ENCODE measurements at regions not wholly inside any gene's neighbourhood (a gene's known extent, or its start where the extent isn't known, plus 50 kb on each side); places are given as distances from the start of the nearest gene placed in this dataset.

DNA sequence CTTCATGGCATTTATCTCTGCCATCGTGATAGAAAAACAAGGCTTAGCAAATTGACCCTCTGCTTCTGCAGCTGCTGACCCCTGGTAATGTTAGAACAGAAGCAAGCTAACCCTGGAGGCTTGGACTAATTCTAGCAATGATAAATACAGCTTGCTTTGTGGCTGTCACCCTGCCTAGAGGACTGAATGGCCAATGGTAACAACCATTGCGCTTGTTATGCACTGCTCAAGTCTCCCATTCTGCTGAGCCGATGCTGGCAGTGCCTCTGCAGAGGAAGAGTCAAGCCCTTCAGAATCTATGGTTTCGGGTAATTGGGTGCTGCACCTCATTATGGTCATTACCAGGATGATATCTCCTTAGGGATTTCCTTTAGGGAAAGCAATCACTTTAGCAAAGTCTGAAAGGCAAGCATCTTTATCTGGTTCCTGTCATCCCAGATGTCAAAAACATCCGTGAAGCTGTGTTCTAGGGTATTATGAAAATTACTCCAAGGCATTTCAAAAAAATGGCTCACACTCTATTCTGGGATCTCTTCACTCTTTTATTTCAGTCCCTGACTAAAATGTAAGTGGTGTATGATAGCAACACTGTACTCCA lies 186.8 kb upstream of the DLGAP1 start:
- DNase-seq (ENCODE audit: low spot score in 2 of 2) = no peak
- H3K4me1 ChIP-seq = no peaks in the 10 kb centered on the region
- H3K27ac ChIP-seq = no peak overlapping the region
- 44% methylated on average over 5 of the region's 5 CpGs for WGBS
- TF ChIP-seq CTCF (IDR thresholded peaks at IDR 0.05) = no peak
- TF ChIP-seq POLR2A (IDR thresholded peaks at IDR 0.05) = no peak
- TF ChIP-seq EP300 (IDR thresholded peaks at IDR 0.05) = no peak
- no peak for TF ChIP-seq POLR2AphosphoS5 (IDR thresholded peaks at IDR 0.05)
- no peak overlapping the region for H3K4me3 ChIP-seq
- H3K27me3 ChIP-seq = no peaks in the 10 kb centered on the region
- H3K36me3 ChIP-seq = no peaks in the 10 kb centered on the region
- H3K9me3 ChIP-seq = no peaks in the 10 kb centered on the region

- TF ChIP-seq EP300 (IDR thresholded peaks at IDR 0.05) = no peak
- no peak for TF ChIP-seq POLR2AphosphoS5 (IDR thresholded peaks at IDR 0.05)
- no peak for TF ChIP-seq CTCF (IDR thresholded peaks at IDR 0.05)
- no peak for TF ChIP-seq POLR2A (IDR thresholded peaks at IDR 0.05)
- H3K27ac ChIP-seq = no peak overlapping the region
- DNase-seq (ENCODE audit: low spot score in 2 of 2) = no peak
- no peaks in the 10 kb centered on the region for H3K36me3 ChIP-seq
- no peak overlapping the region for H3K4me3 ChIP-seq
- H3K9me3 ChIP-seq = no peaks in the 10 kb centered on the region
- no peaks in the 10 kb centered on the region for H3K4me1 ChIP-seq
- WGBS = 60% methylated on average over 3 of the region's 3 CpGs
- H3K27me3 ChIP-seq = no peaks in the 10 kb centered on the region
Measured at GRCh38 chr18:4640349-4641012, 185.4 kb upstream of the DLGAP1 start.

DNA sequence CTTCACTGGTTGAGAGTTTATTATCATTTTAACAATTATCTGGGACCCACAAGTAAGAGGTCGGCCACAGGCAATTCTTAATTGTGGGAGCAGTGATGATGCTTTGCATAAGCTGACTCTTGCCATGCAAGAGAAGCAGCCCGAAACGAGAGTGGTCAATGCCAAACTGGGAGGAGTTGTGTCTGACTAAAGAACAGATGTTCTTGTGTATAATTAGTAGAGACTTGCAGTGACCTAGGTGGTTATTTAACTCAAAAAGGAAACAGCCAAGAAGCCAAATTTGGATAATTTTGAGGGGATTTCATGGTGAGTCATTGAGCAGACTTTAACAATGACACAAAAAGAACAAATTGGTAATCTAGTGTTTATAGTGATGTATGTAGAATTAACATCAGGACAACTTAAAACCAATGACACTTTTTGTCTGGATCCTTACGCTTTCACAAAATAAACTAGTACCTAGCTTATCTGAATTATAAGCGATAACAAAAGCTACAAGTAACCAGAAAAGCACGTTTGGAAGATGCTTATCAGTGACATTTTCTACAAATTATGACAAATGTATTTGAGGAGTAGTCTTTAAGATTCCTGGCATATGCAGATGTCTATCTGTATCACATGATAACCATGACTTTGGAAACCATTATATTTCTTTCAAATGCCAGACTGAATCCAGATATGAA lies 184.7 kb upstream of the DLGAP1 start:
- no peaks in the 10 kb centered on the region for H3K4me1 ChIP-seq
- no peaks in the 10 kb centered on the region for H3K9me3 ChIP-seq
- TF ChIP-seq POLR2AphosphoS5 (IDR thresholded peaks at IDR 0.05) (no peak), EP300 (IDR thresholded peaks at IDR 0.05) (no peak), POLR2A (IDR thresholded peaks at IDR 0.05) (no peak), CTCF (IDR thresholded peaks at IDR 0.05) (no peak)
- H3K27ac ChIP-seq = no peak overlapping the region
- WGBS = 41% methylated on average over 6 of the region's 6 CpGs
- H3K4me3 ChIP-seq = no peak overlapping the region
- no peaks in the 10 kb centered on the region for H3K36me3 ChIP-seq
- no peak for DNase-seq (ENCODE audit: low spot score in 2 of 2)
- H3K27me3 ChIP-seq = no peaks in the 10 kb centered on the region

- Histone ChIP-seq H3K9me3 (no peaks in the 10 kb centered on the region), H3K4me1 (no peaks in the 10 kb centered on the region), H3K27me3 (no peaks in the 10 kb centered on the region), H3K4me3 (no peak overlapping the region), H3K27ac (no peak overlapping the region), H3K36me3 (no peaks in the 10 kb centered on the region)
- 96% methylated on average over 6 of the region's 6 CpGs for WGBS
- DNase-seq (ENCODE audit: low spot score in 2 of 2) = no peak
- TF ChIP-seq POLR2AphosphoS5 (IDR thresholded peaks at IDR 0.05) (no peak), EP300 (IDR thresholded peaks at IDR 0.05) (no peak), POLR2A (IDR thresholded peaks at IDR 0.05) (no peak), CTCF (IDR thresholded peaks at IDR 0.05) (no peak)
Measured at GRCh38 chr18:4638680-4639079, 183.6 kb upstream of the DLGAP1 start.

- Histone ChIP-seq H3K4me3 (no peak overlapping the region), H3K27me3 (no peaks in the 10 kb centered on the region), H3K9me3 (no peaks in the 10 kb centered on the region), H3K36me3 (no peaks in the 10 kb centered on the region), H3K4me1 (no peaks in the 10 kb centered on the region), H3K27ac (no peak overlapping the region)
- WGBS = 80% methylated on average over 4 of the region's 4 CpGs
- no peak for DNase-seq (ENCODE audit: low spot score in 2 of 2)
- TF ChIP-seq CTCF (IDR thresholded peaks at IDR 0.05) (no peak), EP300 (IDR thresholded peaks at IDR 0.05) (no peak), POLR2A (IDR thresholded peaks at IDR 0.05) (no peak), POLR2AphosphoS5 (IDR thresholded peaks at IDR 0.05) (no peak)
Measured at GRCh38 chr18:4637876-4638275, 182.8 kb upstream of the DLGAP1 start.

Data from suprapubic skin (tissue), 4 donors.